KBM-7 (cell line): ENCODE measurements at regions not wholly inside any gene's neighbourhood (a gene's known extent, or its start where the extent isn't known, plus 50 kb on each side); places are given as distances from the start of the nearest gene placed in this dataset.

Experiments used
- DNase-seq: peaks from one replicate; pipeline ENCODE4 v3.0.0-alpha.2; 2015
- in situ Hi-C: fragments of 300-500 bp; cut with MboI; formaldehyde crosslinking; loops from 2 replicates; pipeline ENCODE4 v1.14.3; 2020; ENCODE audit warnings: low sequenced_read_pairs, low pct_unique_long_range_greater_than_20kb, mixed read lengths

GRCh38 chr15:69979783-69980182 lies 117.9 kb downstream of the TLE3 start:
- in situ Hi-C loops = no loop called here
- no peak for DNase-seq

GRCh38 chr15:69980341-69981059 lies 117.2 kb downstream of the TLE3 start:
- no peak for DNase-seq
- in situ Hi-C loops = no loop called here

GRCh38 chr15:69982037-69982436 lies 115.7 kb downstream of the TLE3 start:
- in situ Hi-C loops = no loop called here
- no peak for DNase-seq

GRCh38 chr15:69983696-69984265 lies 113.9 kb downstream of the TLE3 start:
- in situ Hi-C loops = no loop called here
- no peak for DNase-seq

- DNase-seq = no peak
- in situ Hi-C loops = no loop called here
Measured at GRCh38 chr15:69987492-69988489, 109.9 kb downstream of the TLE3 start.

- DNase-seq = no peak
- in situ Hi-C loops = no loop called here
Measured at GRCh38 chr15:69988541-69989225, 109.0 kb downstream of the TLE3 start.

GRCh38 chr15:69990566-69991421 lies 106.9 kb downstream of the TLE3 start:
- no peak for DNase-seq
- in situ Hi-C loops = no loop called here

GRCh38 chr15:69991551-69991980 lies 106.2 kb downstream of the TLE3 start:
- no peak for DNase-seq
- in situ Hi-C loops = no loop called here

- in situ Hi-C loops = no loop called here
- no peak for DNase-seq
Measured at GRCh38 chr15:69992348-69992747, 105.4 kb downstream of the TLE3 start.

GRCh38 chr15:69994429-69995205 lies 103.1 kb downstream of the TLE3 start:
- in situ Hi-C loops = no loop called here
- DNase-seq = no peak

- DNase-seq = no peak
- in situ Hi-C loops = no loop called here
Measured at GRCh38 chr15:69996321-69997160, 101.2 kb downstream of the TLE3 start.

- DNase-seq = no peak
- in situ Hi-C loops = no loop called here
Measured at GRCh38 chr15:69997161-69997485, 100.6 kb downstream of the TLE3 start.
